Esophagus squamous epithelium (tissue), 4 donors: ENCODE measurements at regions not wholly inside any gene's neighbourhood (a gene's known extent, or its start where the extent isn't known, plus 50 kb on each side); places are given as distances from the start of the nearest gene placed in this dataset.

ENCODE experiments used
- CTCF ChIP-seq, 6 experiments: fragments of 450-650 bp in 4 of 6; fragments of 200-600 bp in 2 of 6; sonication (generic) in 2 of 6; IDR thresholded peaks; one replicate each; pipeline ENCODE4 v1.5.1; 2016 to 2019; ENCODE audit warnings: antibody characterized with exemption in 6 of 6, mild to moderate bottlenecking in 4 of 6, moderate library complexity in 4 of 6
- POLR2A ChIP-seq, 4 donors: fragments of 450-650 bp; IDR thresholded peaks; one replicate each; pipeline ENCODE4 v1.6.1; 2017; ENCODE audit warnings: antibody characterized with exemption in 4 of 4, mild to moderate bottlenecking in 4 of 4, moderate library complexity in 3 of 4

DNA sequence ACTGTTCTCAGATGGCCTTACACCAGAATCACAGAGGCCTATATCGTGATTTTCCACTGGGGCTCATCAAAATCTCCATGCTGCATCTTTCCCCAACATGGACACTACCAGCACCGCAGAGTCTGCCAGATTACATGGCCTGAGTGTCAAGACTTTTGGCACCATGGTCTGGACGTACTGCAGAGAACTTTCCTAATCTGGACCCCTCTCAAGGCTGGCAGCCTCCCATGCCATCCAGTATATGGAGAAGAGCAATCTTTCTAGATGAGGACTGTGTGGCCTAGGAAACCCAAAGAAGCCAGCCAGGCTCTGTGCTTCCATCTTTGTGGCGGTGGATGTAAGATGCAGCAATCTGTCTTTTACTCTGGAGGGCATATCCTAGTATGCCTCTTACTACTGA, 139.2 kb downstream of the ADAMTS15 start:
- TF ChIP-seq CTCF (IDR thresholded peaks at IDR 0.05) (no peak), POLR2A (IDR thresholded peaks at IDR 0.05) (no peak)
